SK-N-SH treated with all-trans-retinoic acid at 6 μM for 48 hours (cell line): ENCODE measurements at regions not wholly inside any gene's neighbourhood (a gene's known extent, or its start where the extent isn't known, plus 50 kb on each side); places are given as distances from the start of the nearest gene placed in this dataset.
"Not testable (repeated sequence)": the region's sequence is repeated elsewhere in the genome, so short reads cannot be mapped to it uniquely, and the experiment has no call there.

Experiments used
- ATAC-seq: fragments of 200-7000 bp; cut with Tn5 transposase; 3 replicates; pipeline ENCODE4 v1.9.1; 2020; ENCODE audit warnings: mild to moderate bottlenecking, moderate library complexity
- BACH2 ChIP-seq: fragments of 250-450 bp; sonication (Bioruptor Pico); IDR thresholded peaks from 2 replicates; pipeline ENCODE4 v1.9.0; 2021; ENCODE audit warnings: mild to moderate bottlenecking, borderline replicate concordance
- CREB5 ChIP-seq: fragments of 250-450 bp; sonication (Bioruptor Pico); IDR thresholded peaks from 2 replicates; pipeline ENCODE4 v1.5.1; 2020; ENCODE audit warnings: low read depth, mild to moderate bottlenecking, moderate library complexity
- CSDC2 ChIP-seq: fragments of 250-450 bp; sonication (Bioruptor Pico); IDR thresholded peaks from 2 replicates; pipeline ENCODE4 v1.5.0; 2020; ENCODE audit warnings: mild to moderate bottlenecking, moderate library complexity
- CSRNP3 ChIP-seq: fragments of 250-450 bp; sonication (Bioruptor Pico); IDR thresholded peaks from 2 replicates; pipeline ENCODE4 v1.5.1; 2021; ENCODE audit warnings: mild to moderate bottlenecking, moderate library complexity
- ESRRG ChIP-seq: fragments of 250-450 bp; sonication (Bioruptor Pico); IDR thresholded peaks from 2 replicates; pipeline ENCODE4 v1.6.1; 2021; ENCODE audit warnings: mild to moderate bottlenecking
- GLIS3 ChIP-seq: fragments of 250-450 bp; sonication (Bioruptor Pico); IDR thresholded peaks from 2 replicates; pipeline ENCODE4 v1.5.0; 2020; ENCODE audit warnings: mild to moderate bottlenecking, moderate library complexity
- ISL1 ChIP-seq: fragments of 250-450 bp; sonication (Bioruptor Pico); IDR thresholded peaks from 2 replicates; pipeline ENCODE4 v2.1.2; 2022; ENCODE audit warnings: mild to moderate bottlenecking, moderate library complexity
- OSR1 ChIP-seq: fragments of 250-450 bp; sonication (Bioruptor Pico); IDR thresholded peaks from 2 replicates; pipeline ENCODE4 v1.8.0; 2022; ENCODE audit warnings: moderate library complexity, mild to moderate bottlenecking, inconsistent platforms
- PATZ1 ChIP-seq: fragments of 250-450 bp; sonication (Bioruptor Pico); IDR thresholded peaks from 2 replicates; pipeline ENCODE4 v1.8.0; 2020; ENCODE audit warnings: mild to moderate bottlenecking, moderate library complexity, borderline replicate concordance
- POU6F1 ChIP-seq: fragments of 250-450 bp; sonication (Bioruptor Pico); IDR thresholded peaks from 2 replicates; pipeline ENCODE4 v1.8.0; 2021; ENCODE audit warnings: low read depth, mild to moderate bottlenecking, moderate library complexity, borderline replicate concordance
- PPARA ChIP-seq: fragments of 250-450 bp; sonication (Bioruptor Pico); IDR thresholded peaks from 2 replicates; pipeline ENCODE4 v1.5.0; 2020; ENCODE audit warnings: mild to moderate bottlenecking, borderline replicate concordance
- RARB ChIP-seq: fragments of 250-450 bp; sonication (Bioruptor Pico); IDR thresholded peaks from 2 replicates; pipeline ENCODE4 v1.8.0; 2021; ENCODE audit warnings: mild to moderate bottlenecking, moderate library complexity
- SNAI2 ChIP-seq: fragments of 250-450 bp; sonication (Bioruptor Pico); IDR thresholded peaks from 2 replicates; pipeline ENCODE4 v1.5.0; 2020; ENCODE audit warnings: mild to moderate bottlenecking, moderate library complexity
- TCF4 ChIP-seq: fragments of 250-450 bp; sonication (Bioruptor Pico); IDR thresholded peaks from 2 replicates; pipeline ENCODE4 v1.8.0; 2021; ENCODE audit warnings: mild to moderate bottlenecking, moderate library complexity, borderline replicate concordance
- TOX ChIP-seq: fragments of 250-450 bp; sonication (Bioruptor Pico); IDR thresholded peaks from 2 replicates; pipeline ENCODE4 v1.8.0; 2021; ENCODE audit warnings: mild to moderate bottlenecking, moderate library complexity, borderline replicate concordance
- TSHZ2 ChIP-seq: fragments of 250-450 bp; sonication (Bioruptor Pico); IDR thresholded peaks from 2 replicates; pipeline ENCODE4 v1.5.0; 2020; ENCODE audit warnings: mild to moderate bottlenecking, moderate library complexity
- ZFP30 ChIP-seq: fragments of 450-650 bp; formaldehyde crosslinking; IDR thresholded peaks from 2 replicates; pipeline ENCODE4 v1.5.0; 2022; ENCODE audit warnings: mild to moderate bottlenecking, moderate library complexity
- ZNF565 ChIP-seq: fragments of 450-650 bp; formaldehyde crosslinking; conservative IDR thresholded peaks from 2 replicates; pipeline ENCODE4 v1.5.0; 2020; ENCODE audit warnings: low read depth, mild to moderate bottlenecking, moderate library complexity
- ZNF70 ChIP-seq: fragments of 450-650 bp; formaldehyde crosslinking; IDR thresholded peaks from 2 replicates; pipeline ENCODE4 v1.5.0; 2020; ENCODE audit warnings: mild to moderate bottlenecking, moderate library complexity
- ZNF8 ChIP-seq: fragments of 450-650 bp; formaldehyde crosslinking; IDR thresholded peaks from 2 replicates; pipeline ENCODE4 v1.5.0; 2020; ENCODE audit warnings: mild to moderate bottlenecking, moderate library complexity

GRCh38 chr11:34721646-34722045, 100.8 kb downstream of the EHF start:
- no peak for ATAC-seq
- TF ChIP-seq TOX (CRISPR knock-in tag) (no peak), ESRRG (no peak), TCF4 (no peak), PATZ1 (CRISPR knock-in tag) (no peak), CREB5 (CRISPR knock-in tag) (no peak), TSHZ2 (CRISPR knock-in tag) (no peak), ZNF8 (no peak), CSDC2 (no peak), CSRNP3 (CRISPR knock-in tag) (no peak), RARB (no peak), POU6F1 (no peak), SNAI2 (CRISPR knock-in tag) (no peak), ZNF565 (CRISPR knock-in tag) (no peak), BACH2 (no peak), ISL1 (no peak), ZNF70 (CRISPR knock-in tag) (no peak), GLIS3 (CRISPR knock-in tag) (no peak), PPARA (no peak), ZFP30 (CRISPR knock-in tag) (no peak), OSR1 (no peak)
- TF ChIP-seq, all 23 proteins: peak for 0

GRCh38 chr11:34719303-34719848, 98.5 kb downstream of the EHF start:
- ATAC-seq = no peak
- TF ChIP-seq ZNF565 (CRISPR knock-in tag) (no peak), PPARA (no peak), POU6F1 (no peak), RARB (no peak), ISL1 (no peak), PATZ1 (CRISPR knock-in tag) (no peak), OSR1 (no peak), CSRNP3 (CRISPR knock-in tag) (no peak)
- TF ChIP-seq, all 23 proteins: peak for 0

GRCh38 chr11:34713631-34714030, 92.7 kb downstream of the EHF start:
- not testable (repeated sequence) for ATAC-seq
